ENCODE measurements at regions not wholly inside any gene's neighbourhood (a gene's known extent, or its start where the extent isn't known, plus 50 kb on each side); places are given as distances from the start of the nearest gene placed in this dataset.

- TF ChIP-seq CTCF (IDR thresholded peaks at IDR 0.05; ENCODE audit: low read length) (no peak), EZH2 (optimal IDR thresholded peaks at IDR 0.05; ENCODE audit: low read depth, low read length) (no peak)
These were observed 83.4 kb downstream of the PSMG1 start for GRCh38 chr21:39099859-39100258.

Data from MM.1S (cell line).